PC-3 (cell line): ENCODE measurements at regions not wholly inside any gene's neighbourhood (a gene's known extent, or its start where the extent isn't known, plus 50 kb on each side); places are given as distances from the start of the nearest gene placed in this dataset.

ENCODE experiments used
- ATAC-seq: fragments of 200-7000 bp; cut with Tn5 transposase; 2 replicates; pipeline ENCODE4 v1.9.1; 2020; ENCODE audit warnings: mild to moderate bottlenecking, moderate library complexity
- BruUV-seq: library from RNA; stranded (reverse); fragments of 400-500 nt; replicated peaks from 2 replicates; lab custom pipeline; 2021; lab: Mats Ljungman, UMichigan
- CTCF ChIA-PET: fragments of 300-600 bp; sonication (Branson Sonifier 250); formaldehyde crosslinking; loops from one replicate; lab custom pipeline; 2022; ENCODE audit warnings: antibody characterized with exemption; lab: Charles Lee
- POLR2A ChIA-PET: fragments of 300-600 bp; sonication (Branson Sonifier 250); formaldehyde crosslinking; loops from one replicate; lab custom pipeline; 2022; ENCODE audit warnings: antibody characterized with exemption; ENCODE audit not compliant: unreplicated experiment; lab: Charles Lee
- DNase-seq: peaks from one replicate; pipeline ENCODE4 v3.0.0-alpha.2; 2015
- H2AFZ ChIP-seq: fragments of 300-600 bp; sonication (generic); 2 replicates; pipeline ENCODE4 v1.6.0; 2016; ENCODE audit warnings: antibody characterized with exemption, low read length
- H3F3A ChIP-seq: fragments of 300-600 bp; sonication (generic); one replicate; pipeline ENCODE4 v1.6.0; 2017; ENCODE audit warnings: antibody characterized with exemption, low read length, control low read depth, mild to moderate bottlenecking; ENCODE audit not compliant: unreplicated experiment
- H3K27ac ChIP-seq: fragments of 300-600 bp; sonication (generic); 2 replicates; pipeline ENCODE4 v1.5.1; 2016; ENCODE audit warnings: mild to moderate bottlenecking, low read length
- H3K27me3 ChIP-seq: fragments of 300-600 bp; sonication (generic); 2 replicates; pipeline ENCODE4 v1.6.1; 2016; ENCODE audit warnings: low read length, mixed read lengths
- H3K36me3 ChIP-seq: fragments of 300-600 bp; sonication (generic); 2 replicates; pipeline ENCODE4 v1.6.1; 2016; ENCODE audit warnings: low read depth, mixed run types, low read length, mixed read lengths
- H3K4me1 ChIP-seq: fragments of 300-600 bp; sonication (generic); 2 replicates; pipeline ENCODE4 v1.5.1; 2016; ENCODE audit warnings: low read length; ENCODE audit not compliant: insufficient read depth
- H3K4me2 ChIP-seq: fragments of 300-600 bp; sonication (generic); 2 replicates; pipeline ENCODE4 v1.6.0; 2016; ENCODE audit warnings: low read length
- H3K4me3 ChIP-seq: fragments of 300-600 bp; sonication (generic); 2 replicates; pipeline ENCODE4 v1.5.1; 2016; ENCODE audit warnings: mild to moderate bottlenecking, low read length, mixed read lengths
- H3K79me2 ChIP-seq: fragments of 300-600 bp; sonication (generic); 2 replicates; pipeline ENCODE4 v1.6.1; 2017; ENCODE audit warnings: low read length, mixed read lengths
- H3K9ac ChIP-seq: fragments of 300-600 bp; sonication (generic); 2 replicates; pipeline ENCODE4 v1.6.0; 2016; ENCODE audit warnings: mild to moderate bottlenecking, low read length
- H3K9me2 ChIP-seq: fragments of 300-600 bp; sonication (generic); replicated peaks from 2 replicates; pipeline ENCODE4 v1.6.1; 2016; ENCODE audit warnings: mixed run types, low read length, mixed read lengths
- H3K9me3 ChIP-seq: fragments of 300-600 bp; sonication (generic); 2 replicates; pipeline ENCODE4 v1.6.1; 2016; ENCODE audit warnings: low read length, mixed read lengths
- H4K20me1 ChIP-seq: fragments of 300-600 bp; sonication (generic); 2 replicates; pipeline ENCODE4 v1.6.1; 2016; ENCODE audit warnings: low read length, mixed read lengths
- CTCF ChIP-seq: fragments of 300-600 bp; sonication (generic); conservative IDR thresholded peaks from 2 replicates; pipeline ENCODE4 v1.5.1; 2017; ENCODE audit warnings: antibody characterized with exemption, low read depth, mild to moderate bottlenecking, low read length
- EZH2 ChIP-seq: fragments of 300-600 bp; sonication (generic); IDR thresholded peaks from one replicate; pipeline ENCODE4 v1.6.1; 2017; ENCODE audit warnings: antibody characterized with exemption, mild to moderate bottlenecking, low read length; ENCODE audit not compliant: unreplicated experiment
- EZH2phosphoT487 ChIP-seq: fragments of 300-600 bp; sonication (generic); IDR thresholded peaks from 2 replicates; pipeline ENCODE4 v1.6.1; 2018; ENCODE audit warnings: mild to moderate bottlenecking, antibody characterized with exemption, low read length, borderline replicate concordance
- intact Hi-C: fragments of 100-400 bp; cut with micrococcal nuclease; formaldehyde crosslinking; loops from 2 replicates; pipeline ENCODE4 v1.9.0; 2023

DNA sequence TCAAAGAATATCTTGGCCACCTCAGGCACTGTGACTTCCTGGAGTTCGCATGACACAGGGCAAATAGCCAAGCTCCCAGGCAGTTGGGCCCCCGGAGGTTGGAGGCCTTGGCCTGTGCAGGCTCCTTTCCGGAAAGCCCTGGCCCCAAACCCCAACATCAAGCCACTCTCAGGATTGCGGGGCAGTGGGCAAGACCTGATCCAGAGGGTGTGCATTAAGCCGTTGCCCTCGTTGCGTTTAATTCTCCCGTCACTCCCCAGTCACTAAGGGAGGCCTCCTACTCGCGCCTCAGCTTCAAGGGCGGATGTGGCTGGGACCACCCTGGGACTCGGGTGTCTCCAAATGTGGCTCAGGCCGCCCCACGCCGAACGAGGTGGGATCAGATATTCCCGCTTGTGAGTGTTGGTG lies 60.1 kb downstream of the TMEM174 start:
- ChIA-PET POLR2A (no interaction called here), CTCF (no interaction called here)
- no peaks in the 10 kb centered on the region for H3K27me3 ChIP-seq
- no peaks in the 10 kb centered on the region for H3K9me3 ChIP-seq
- H3K4me2 ChIP-seq, result no peak overlapping the region
- peaks cover 10% of the 10 kb centered on the region; the same call in 1 of the 2 replicates for H3K4me1 ChIP-seq
- DNase-seq (no peak), ATAC-seq (no peak)
- no peaks in the 10 kb centered on the region for H3K36me3 ChIP-seq
- H3K27ac ChIP-seq, result no peak overlapping the region
- no peak overlapping the region for H2AFZ ChIP-seq
- H3F3A ChIP-seq, result no peaks in the 10 kb centered on the region
- H3K9ac ChIP-seq, result no peak overlapping the region
- no peaks in the 10 kb centered on the region for H3K9me2 ChIP-seq
- no TSS peak for BruUV-seq
- no peak for TF ChIP-seq CTCF
- TF ChIP-seq EZH2phosphoT487, result no peak
- no peak for TF ChIP-seq EZH2
- H3K4me3 ChIP-seq, result no peak overlapping the region
- no peaks in the 10 kb centered on the region for H3K79me2 ChIP-seq
- H4K20me1 ChIP-seq, result no peaks in the 10 kb centered on the region
- intact Hi-C loops, result no loop called here

DNA sequence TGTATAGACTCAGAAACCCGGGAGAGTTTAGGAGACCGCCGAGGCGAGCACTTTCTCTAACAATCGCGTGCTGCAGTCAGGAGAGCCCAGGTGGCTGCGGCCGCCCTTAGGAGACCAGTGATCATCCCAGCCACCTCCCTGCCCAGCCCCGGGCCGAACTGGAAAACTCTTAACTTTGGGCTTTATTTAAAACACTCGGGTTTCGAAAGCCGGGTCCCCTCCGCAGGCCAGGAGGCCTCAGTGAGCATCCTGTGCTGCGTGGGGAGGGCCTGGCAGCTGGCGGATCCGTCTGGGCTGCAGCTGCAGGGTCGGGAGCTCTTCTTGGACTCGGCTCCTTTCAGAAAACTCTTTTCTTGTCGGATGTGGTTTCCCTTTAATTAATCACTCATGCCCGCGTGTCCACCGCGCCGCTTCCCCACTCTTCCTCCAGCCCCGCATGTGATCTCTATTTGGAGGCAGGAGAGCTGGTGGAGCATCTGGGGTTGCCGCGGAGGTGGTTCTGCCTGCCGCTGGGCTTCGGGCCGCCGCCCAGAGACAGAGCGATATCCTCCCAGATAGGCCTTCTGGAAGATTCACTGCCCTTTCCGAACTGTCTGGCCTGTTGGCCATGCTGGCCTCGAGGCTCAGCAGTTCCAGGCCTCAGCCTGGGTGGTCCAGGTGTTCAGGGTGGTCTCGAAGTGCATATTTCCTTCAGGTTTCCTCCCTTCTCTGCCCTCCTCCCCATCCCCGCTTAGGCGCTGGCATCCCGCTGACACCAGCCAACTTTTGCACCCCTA lies 59.5 kb downstream of the TMEM174 start:
- POLR2A ChIA-PET, result no interaction called here
- Histone ChIP-seq H3K4me1 (peaks cover 10% of the 10 kb centered on the region; the same call in 1 of the 2 replicates), H2AFZ (no peak overlapping the region), H3K9me2 (no peaks in the 10 kb centered on the region), H4K20me1 (no peaks in the 10 kb centered on the region), H3K79me2 (no peaks in the 10 kb centered on the region), H3K4me3 (no peak overlapping the region), H3F3A (no peaks in the 10 kb centered on the region), H3K27me3 (no peaks in the 10 kb centered on the region), H3K9me3 (no peaks in the 10 kb centered on the region), H3K4me2 (no peak overlapping the region), H3K9ac (no peak overlapping the region), H3K36me3 (no peaks in the 10 kb centered on the region), H3K27ac (no peak overlapping the region)
- BruUV-seq, result no TSS peak
- CTCF ChIA-PET, result no interaction called here
- no peak for ATAC-seq
- intact Hi-C loops, result no loop called here
- no peak for DNase-seq
- TF ChIP-seq CTCF (no peak), EZH2 (no peak), EZH2phosphoT487 (no peak)

GRCh38 chr5:73231246-73231778 lies 58.3 kb downstream of the TMEM174 start:
- no peaks in the 10 kb centered on the region for H4K20me1 ChIP-seq
- ChIA-PET POLR2A (no interaction called here), CTCF (no interaction called here)
- H2AFZ ChIP-seq, result no peak overlapping the region
- TF ChIP-seq EZH2, result no peak
- no peak for ATAC-seq
- no peaks in the 10 kb centered on the region for H3K36me3 ChIP-seq
- no peak overlapping the region for H3K27ac ChIP-seq
- H3F3A ChIP-seq, result no peaks in the 10 kb centered on the region
- no TSS peak for BruUV-seq
- intact Hi-C loops, result no loop called here
- no peak overlapping the region for H3K4me2 ChIP-seq
- H3K9ac ChIP-seq, result no peak overlapping the region
- H3K4me1 ChIP-seq, result peaks cover 10% of the 10 kb centered on the region; the same call in 1 of the 2 replicates
- no peaks in the 10 kb centered on the region for H3K79me2 ChIP-seq
- DNase-seq, result no peak
- no peaks in the 10 kb centered on the region for H3K27me3 ChIP-seq
- no peaks in the 10 kb centered on the region for H3K9me2 ChIP-seq
- H3K4me3 ChIP-seq, result no peak overlapping the region
- H3K9me3 ChIP-seq, result no peaks in the 10 kb centered on the region
